GM12878 (cell line): ENCODE measurements at regions not wholly inside any gene's neighbourhood (a gene's known extent, or its start where the extent isn't known, plus 50 kb on each side); places are given as distances from the start of the nearest gene placed in this dataset.

Source experiments
- ATAC-seq: fragments of 200-7000 bp; cut with Tn5 transposase; 3 replicates; pipeline ENCODE4 v1.9.1; 2020; ENCODE audit warnings: mild to moderate bottlenecking, moderate library complexity
- BruUV-seq: library from RNA; stranded (reverse); fragments of 400-500 nt; replicated peaks from 2 replicates; lab custom pipeline; 2021; lab: Mats Ljungman, UMichigan
- CTCF ChIA-PET: fragments of 300-600 bp; sonication (Branson Sonifier 250); formaldehyde crosslinking; extraction: SDS; loops from one replicate; lab custom pipeline; 2021; ENCODE audit warnings: inconsistent platforms; lab: Yijun Ruan, JAX
- POLR2A ChIA-PET: fragments of 350-600 bp; formaldehyde crosslinking; extraction: SDS; loops from one replicate; lab custom pipeline; 2021; ENCODE audit warnings: inconsistent platforms; lab: Charles Lee
- RAD21 ChIA-PET: fragments of 300-600 bp; sonication (Branson Sonifier 250); formaldehyde crosslinking; loops from one replicate; lab custom pipeline; 2023; ENCODE audit warnings: antibody characterized with exemption; ENCODE audit not compliant: unreplicated experiment; lab: Charles Lee
- SMC1A ChIA-PET: fragments of 300-600 bp; sonication (Branson Sonifier 250); formaldehyde crosslinking; loops from one replicate; lab custom pipeline; 2023; ENCODE audit not compliant: unreplicated experiment, uncharacterized antibody; lab: Charles Lee
- DNase-seq: peaks from one replicate; pipeline ENCODE4 v3.0.0-alpha.2; 2011; ENCODE audit warnings: low read depth, low spot score
- FAIRE-seq: peaks from 3 replicates; lab custom pipeline; 2011; peaks lifted over from hg19 to GRCh38; lab: Jason Lieb, UNC
- H2AFZ ChIP-seq: 2 replicates; pipeline ENCODE4 v1.6.0; 2011; ENCODE audit warnings: low read depth, low read length, control low read depth; ENCODE audit not compliant: control insufficient read depth
- H3K27ac ChIP-seq: 2 replicates; pipeline ENCODE4 v1.5.1; 2011; ENCODE audit warnings: control low read depth; ENCODE audit not compliant: control insufficient read depth, insufficient read depth
- H3K27me3 ChIP-seq, 2 experiments: replicated peaks in 1 of 2; 2 replicates each; pipeline versions ENCODE4 v1.6.0 to v1.6.1; 2011; ENCODE audit warnings: low read length in 1 of 2; ENCODE audit not compliant: control insufficient read depth in 2 of 2, insufficient read depth in 2 of 2
- H3K36me3 ChIP-seq, 2 experiments: 2 replicates each; pipeline ENCODE4 v1.5.1; 2011; ENCODE audit warnings: low read length in 1 of 2; ENCODE audit not compliant: control insufficient read depth in 2 of 2, insufficient read depth in 2 of 2
- H3K4me1 ChIP-seq: 2 replicates; pipeline ENCODE4 v1.6.1; 2011; ENCODE audit warnings: mild to moderate bottlenecking, low read length, moderate library complexity, mixed read lengths; ENCODE audit not compliant: control insufficient read depth, insufficient read depth
- H3K4me2 ChIP-seq: 2 replicates; pipeline ENCODE4 v1.6.0; 2011; ENCODE audit warnings: control low read depth; ENCODE audit not compliant: control insufficient read depth, insufficient read depth
- H3K4me3 ChIP-seq: fragments of 200-600 bp; sonication (generic); 2 replicates; pipeline ENCODE4 v1.5.1; 2016
- H3K79me2 ChIP-seq: 2 replicates; pipeline ENCODE4 v1.6.0; 2011; ENCODE audit warnings: low read length; ENCODE audit not compliant: control insufficient read depth, insufficient read depth
- H3K9ac ChIP-seq: 2 replicates; pipeline ENCODE4 v1.8.0; 2011; ENCODE audit warnings: low read length, control low read depth, mixed read lengths; ENCODE audit not compliant: control insufficient read depth, insufficient read depth
- H3K9me3 ChIP-seq: replicated peaks from 3 replicates; pipeline ENCODE4 v1.5.1; 2011; ENCODE audit warnings: mild to moderate bottlenecking, low read length; ENCODE audit not compliant: control insufficient read depth, insufficient read depth
- H4K20me1 ChIP-seq: 2 replicates; pipeline ENCODE4 v1.6.0; 2011; ENCODE audit not compliant: control insufficient read depth, insufficient read depth
- CBFB ChIP-seq: IDR thresholded peaks from 2 replicates; pipeline ENCODE4 v1.6.1; 2016; ENCODE audit warnings: antibody characterized with exemption, low read depth
- KAT2A ChIP-seq: conservative IDR thresholded peaks from 2 replicates; pipeline ENCODE4 v1.6.1; 2011; ENCODE audit warnings: low read depth, low read length; ENCODE audit not compliant: control insufficient read depth
- KDM1A ChIP-seq: fragments of 200-600 bp; sonication (generic); IDR thresholded peaks from 2 replicates; pipeline ENCODE4 v1.6.1; 2016; ENCODE audit warnings: borderline replicate concordance
- POLR2AphosphoS2 ChIP-seq: IDR thresholded peaks from 2 replicates; pipeline ENCODE4 v1.6.1; 2011; ENCODE audit warnings: low read depth, mild to moderate bottlenecking, low read length, improper control_type of control experiment, moderate library complexity
- TARDBP ChIP-seq: IDR thresholded peaks from 2 replicates; pipeline ENCODE4 v1.6.1; 2016; ENCODE audit warnings: borderline replicate concordance
- ZBED1 ChIP-seq: IDR thresholded peaks from 2 replicates; pipeline ENCODE4 v1.6.1; 2016; ENCODE audit warnings: borderline replicate concordance
- ZNF207 ChIP-seq: fragments of 450-650 bp; IDR thresholded peaks from 2 replicates; pipeline ENCODE4 v1.6.1; 2014; ENCODE audit warnings: antibody characterized with exemption, mild to moderate bottlenecking, borderline replicate concordance
- ZNF217 ChIP-seq: fragments of 450-650 bp; IDR thresholded peaks from 2 replicates; pipeline ENCODE4 v1.6.1; 2017; ENCODE audit warnings: antibody characterized with exemption, mild to moderate bottlenecking
- ZNF622 ChIP-seq: fragments of 450-650 bp; IDR thresholded peaks from 2 replicates; pipeline ENCODE4 v1.6.1; 2017; ENCODE audit warnings: mild to moderate bottlenecking, inconsistent platforms
- WGBS: methylation state at CpG from one replicate; pipeline ENCODE4 v1.1.6; 2016; ENCODE audit warnings: low lambda C conversion rate; ENCODE audit not compliant: insufficient replicate concordance, insufficient coverage; ENCODE audit errors: missing lambda C conversion rate; 5-methylcytosine and 5-hydroxymethylcytosine counted together
- in situ Hi-C: fragments of 300-500 bp; cut with MboI; formaldehyde crosslinking; loops from 9 replicates; pipeline ENCODE4 v1.14.3; 2018; ENCODE audit warnings: mixed read lengths
- intact Hi-C: fragments of 100-400 bp; cut with micrococcal nuclease; formaldehyde crosslinking; loops from one replicate; pipeline ENCODE4 v1.14.2; 2022; ENCODE audit not compliant: unreplicated experiment
- TF ChIP-seq, protein P1 (sequence below), 3 experiments: IDR thresholded peaks in 2 of 3; conservative IDR thresholded peaks in 1 of 3; 2 replicates each; pipeline ENCODE4 v1.5.1; 2011; ENCODE audit warnings: low read depth in 3 of 3, low read length in 3 of 3, mild to moderate bottlenecking in 3 of 3, control low read depth in 2 of 3, moderate library complexity in 2 of 3, inconsistent platforms in 1 of 3, mixed read lengths in 1 of 3; ENCODE audit not compliant: control insufficient read depth in 2 of 3, insufficient read depth in 1 of 3; ENCODE audit errors: extremely low read depth in 1 of 3
- TF ChIP-seq, protein P2 (sequence below): IDR thresholded peaks from 2 replicates; pipeline ENCODE4 v1.6.1; 2012; ENCODE audit warnings: low read depth, low read length, improper control_type of control experiment
- TF ChIP-seq, protein P3 (sequence below): fragments of 150-350 bp; IDR thresholded peaks from 2 replicates; pipeline ENCODE4 v1.6.1; 2016; ENCODE audit warnings: low read depth, low read length
- TF ChIP-seq, protein P4 (sequence below): fragments of 450-650 bp; IDR thresholded peaks from 2 replicates; pipeline ENCODE4 v1.6.1; 2016; ENCODE audit warnings: mild to moderate bottlenecking, moderate library complexity, borderline replicate concordance

- intact Hi-C loops = no loop called here
- DNase-seq = no peak
- Histone ChIP-seq H4K20me1 (no peaks in the 10 kb centered on the region), H3K79me2 (no peaks in the 10 kb centered on the region), H3K4me3 (no peak overlapping the region), H3K4me1 (no peaks in the 10 kb centered on the region), H2AFZ (no peak overlapping the region), H3K9me3 (no peaks in the 10 kb centered on the region), H3K27ac (no peak overlapping the region), H3K27me3 (no peaks in the 10 kb centered on the region), H3K9ac (no peak overlapping the region), H3K4me2 (no peak overlapping the region), H3K36me3 (no peaks in the 10 kb centered on the region)
- ATAC-seq = no peak
- BruUV-seq = no TSS peak
- in situ Hi-C loops = no loop called here
- SMC1A ChIA-PET = no interaction called here
- no peak for FAIRE-seq
- 14% methylated on average over 3 of the region's 3 CpGs for WGBS
- RAD21 ChIA-PET = no interaction called here
- POLR2A ChIA-PET = no interaction called here
- CTCF ChIA-PET = no interaction called here
- no peak for TF ChIP-seq KAT2A
- no peak for TF ChIP-seq ZNF217
- no peak for TF ChIP-seq KDM1A
- TF ChIP-seq, protein P1, sequence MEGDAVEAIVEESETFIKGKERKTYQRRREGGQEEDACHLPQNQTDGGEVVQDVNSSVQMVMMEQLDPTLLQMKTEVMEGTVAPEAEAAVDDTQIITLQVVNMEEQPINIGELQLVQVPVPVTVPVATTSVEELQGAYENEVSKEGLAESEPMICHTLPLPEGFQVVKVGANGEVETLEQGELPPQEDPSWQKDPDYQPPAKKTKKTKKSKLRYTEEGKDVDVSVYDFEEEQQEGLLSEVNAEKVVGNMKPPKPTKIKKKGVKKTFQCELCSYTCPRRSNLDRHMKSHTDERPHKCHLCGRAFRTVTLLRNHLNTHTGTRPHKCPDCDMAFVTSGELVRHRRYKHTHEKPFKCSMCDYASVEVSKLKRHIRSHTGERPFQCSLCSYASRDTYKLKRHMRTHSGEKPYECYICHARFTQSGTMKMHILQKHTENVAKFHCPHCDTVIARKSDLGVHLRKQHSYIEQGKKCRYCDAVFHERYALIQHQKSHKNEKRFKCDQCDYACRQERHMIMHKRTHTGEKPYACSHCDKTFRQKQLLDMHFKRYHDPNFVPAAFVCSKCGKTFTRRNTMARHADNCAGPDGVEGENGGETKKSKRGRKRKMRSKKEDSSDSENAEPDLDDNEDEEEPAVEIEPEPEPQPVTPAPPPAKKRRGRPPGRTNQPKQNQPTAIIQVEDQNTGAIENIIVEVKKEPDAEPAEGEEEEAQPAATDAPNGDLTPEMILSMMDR (IDR thresholded peaks at IDR 0.05 in 2 of 3, conservative IDR thresholded peaks at IDR 0.05 in 1 of 3; ENCODE audit: control insufficient read depth in 2 of 3, extremely low read depth in 1 of 3, insufficient read depth in 1 of 3, low read depth in 3 of 3, low read length in 3 of 3) = no peak
- no peak for TF ChIP-seq ZBED1
- TF ChIP-seq, protein P2, sequence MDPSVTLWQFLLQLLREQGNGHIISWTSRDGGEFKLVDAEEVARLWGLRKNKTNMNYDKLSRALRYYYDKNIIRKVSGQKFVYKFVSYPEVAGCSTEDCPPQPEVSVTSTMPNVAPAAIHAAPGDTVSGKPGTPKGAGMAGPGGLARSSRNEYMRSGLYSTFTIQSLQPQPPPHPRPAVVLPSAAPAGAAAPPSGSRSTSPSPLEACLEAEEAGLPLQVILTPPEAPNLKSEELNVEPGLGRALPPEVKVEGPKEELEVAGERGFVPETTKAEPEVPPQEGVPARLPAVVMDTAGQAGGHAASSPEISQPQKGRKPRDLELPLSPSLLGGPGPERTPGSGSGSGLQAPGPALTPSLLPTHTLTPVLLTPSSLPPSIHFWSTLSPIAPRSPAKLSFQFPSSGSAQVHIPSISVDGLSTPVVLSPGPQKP = no peak
- TF ChIP-seq TARDBP = no peak
- no peak for TF ChIP-seq CBFB
- TF ChIP-seq, protein P3, sequence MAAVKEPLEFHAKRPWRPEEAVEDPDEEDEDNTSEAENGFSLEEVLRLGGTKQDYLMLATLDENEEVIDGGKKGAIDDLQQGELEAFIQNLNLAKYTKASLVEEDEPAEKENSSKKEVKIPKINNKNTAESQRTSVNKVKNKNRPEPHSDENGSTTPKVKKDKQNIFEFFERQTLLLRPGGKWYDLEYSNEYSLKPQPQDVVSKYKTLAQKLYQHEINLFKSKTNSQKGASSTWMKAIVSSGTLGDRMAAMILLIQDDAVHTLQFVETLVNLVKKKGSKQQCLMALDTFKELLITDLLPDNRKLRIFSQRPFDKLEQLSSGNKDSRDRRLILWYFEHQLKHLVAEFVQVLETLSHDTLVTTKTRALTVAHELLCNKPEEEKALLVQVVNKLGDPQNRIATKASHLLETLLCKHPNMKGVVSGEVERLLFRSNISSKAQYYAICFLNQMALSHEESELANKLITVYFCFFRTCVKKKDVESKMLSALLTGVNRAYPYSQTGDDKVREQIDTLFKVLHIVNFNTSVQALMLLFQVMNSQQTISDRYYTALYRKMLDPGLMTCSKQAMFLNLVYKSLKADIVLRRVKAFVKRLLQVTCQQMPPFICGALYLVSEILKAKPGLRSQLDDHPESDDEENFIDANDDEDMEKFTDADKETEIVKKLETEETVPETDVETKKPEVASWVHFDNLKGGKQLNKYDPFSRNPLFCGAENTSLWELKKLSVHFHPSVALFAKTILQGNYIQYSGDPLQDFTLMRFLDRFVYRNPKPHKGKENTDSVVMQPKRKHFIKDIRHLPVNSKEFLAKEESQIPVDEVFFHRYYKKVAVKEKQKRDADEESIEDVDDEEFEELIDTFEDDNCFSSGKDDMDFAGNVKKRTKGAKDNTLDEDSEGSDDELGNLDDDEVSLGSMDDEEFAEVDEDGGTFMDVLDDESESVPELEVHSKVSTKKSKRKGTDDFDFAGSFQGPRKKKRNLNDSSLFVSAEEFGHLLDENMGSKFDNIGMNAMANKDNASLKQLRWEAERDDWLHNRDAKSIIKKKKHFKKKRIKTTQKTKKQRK = no peak
- TF ChIP-seq, protein P4, sequence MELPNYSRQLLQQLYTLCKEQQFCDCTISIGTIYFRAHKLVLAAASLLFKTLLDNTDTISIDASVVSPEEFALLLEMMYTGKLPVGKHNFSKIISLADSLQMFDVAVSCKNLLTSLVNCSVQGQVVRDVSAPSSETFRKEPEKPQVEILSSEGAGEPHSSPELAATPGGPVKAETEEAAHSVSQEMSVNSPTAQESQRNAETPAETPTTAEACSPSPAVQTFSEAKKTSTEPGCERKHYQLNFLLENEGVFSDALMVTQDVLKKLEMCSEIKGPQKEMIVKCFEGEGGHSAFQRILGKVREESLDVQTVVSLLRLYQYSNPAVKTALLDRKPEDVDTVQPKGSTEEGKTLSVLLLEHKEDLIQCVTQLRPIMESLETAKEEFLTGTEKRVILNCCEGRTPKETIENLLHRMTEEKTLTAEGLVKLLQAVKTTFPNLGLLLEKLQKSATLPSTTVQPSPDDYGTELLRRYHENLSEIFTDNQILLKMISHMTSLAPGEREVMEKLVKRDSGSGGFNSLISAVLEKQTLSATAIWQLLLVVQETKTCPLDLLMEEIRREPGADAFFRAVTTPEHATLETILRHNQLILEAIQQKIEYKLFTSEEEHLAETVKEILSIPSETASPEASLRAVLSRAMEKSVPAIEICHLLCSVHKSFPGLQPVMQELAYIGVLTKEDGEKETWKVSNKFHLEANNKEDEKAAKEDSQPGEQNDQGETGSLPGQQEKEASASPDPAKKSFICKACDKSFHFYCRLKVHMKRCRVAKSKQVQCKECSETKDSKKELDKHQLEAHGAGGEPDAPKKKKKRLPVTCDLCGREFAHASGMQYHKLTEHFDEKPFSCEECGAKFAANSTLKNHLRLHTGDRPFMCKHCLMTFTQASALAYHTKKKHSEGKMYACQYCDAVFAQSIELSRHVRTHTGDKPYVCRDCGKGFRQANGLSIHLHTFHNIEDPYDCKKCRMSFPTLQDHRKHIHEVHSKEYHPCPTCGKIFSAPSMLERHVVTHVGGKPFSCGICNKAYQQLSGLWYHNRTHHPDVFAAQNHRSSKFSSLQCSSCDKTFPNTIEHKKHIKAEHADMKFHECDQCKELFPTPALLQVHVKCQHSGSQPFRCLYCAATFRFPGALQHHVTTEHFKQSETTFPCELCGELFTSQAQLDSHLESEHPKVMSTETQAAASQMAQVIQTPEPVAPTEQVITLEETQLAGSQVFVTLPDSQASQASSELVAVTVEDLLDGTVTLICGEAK = no peak
- TF ChIP-seq ZNF622 = no peak
- TF ChIP-seq ZNF207 = no peak
- TF ChIP-seq POLR2AphosphoS2 = no peak
These were observed 111.4 kb downstream of the TFPI2 start for GRCh38 chr7:93779115-93779514.
